ENCODE measurements at regions not wholly inside any gene's neighbourhood (a gene's known extent, or its start where the extent isn't known, plus 50 kb on each side); places are given as distances from the start of the nearest gene placed in this dataset.

- Histone ChIP-seq H3F3A (replicated peaks; ENCODE audit: insufficient read depth) (peaks cover 5% of the 10 kb centered on the region), H3K4me1 (ENCODE audit: control insufficient read depth in 1 of 2, insufficient read depth in 2 of 2, low read depth in 1 of 2, low read length in 1 of 2) (peaks cover 10 to 31% of the 10 kb centered on the region in 2 experiments), H4K20me1 (ENCODE audit: insufficient read depth) (no peaks in the 10 kb centered on the region), H2AFZ (ENCODE audit: low read depth) (no peak overlapping the region), H3K27ac (ENCODE audit: low read depth in 2 of 2, low read length in 1 of 2) (no peak overlapping the region), H3K9ac (no peak overlapping the region), H3K36me3 (replicated peaks in 1 of 2; ENCODE audit: control insufficient read depth in 1 of 2, insufficient read depth in 2 of 2, low read length in 1 of 2) (no peaks in the 10 kb centered on the region), H3K79me2 (ENCODE audit: insufficient read depth) (no peaks in the 10 kb centered on the region), H3K27me3 (ENCODE audit: insufficient read depth) (no peaks in the 10 kb centered on the region), H3K4me2 (no peak overlapping the region), H3K9me3 (no peaks in the 10 kb centered on the region), H3K4me3 (ENCODE audit: low read depth in 2 of 2, low read length in 1 of 2) (no peak overlapping the region), H3K9me2 (no peaks in the 10 kb centered on the region)
- WGBS (ENCODE audit: low lambda C conversion rate) = 85% methylated on average over 4 of the region's 4 CpGs
- ChIA-PET POLR2A (no interaction called here), CTCF (interaction anchor here (1.4 kb wide), 1 partner anchor 704 kb away, joined by 5 read pairs; no protein-coding TSS in a partner anchor)
- DNase-seq = no peak
- no peak for TF ChIP-seq NRF1 (IDR thresholded peaks at IDR 0.05; ENCODE audit: low read depth, low read length)
- TF ChIP-seq RAD21 (IDR thresholded peaks at IDR 0.05; ENCODE audit: low read length) = no peak
- TF ChIP-seq FOSL2 (IDR thresholded peaks at IDR 0.05; ENCODE audit: borderline replicate concordance, low read depth) = no peak
These were observed 161.4 kb downstream of the SPRY1 start for GRCh38 chr4:123557857-123558536.

GRCh38 chr4:123558865-123559264, 162.3 kb downstream of the SPRY1 start:
- Histone ChIP-seq H2AFZ (ENCODE audit: low read depth) (no peak overlapping the region), H3F3A (replicated peaks; ENCODE audit: insufficient read depth) (peaks cover 5% of the 10 kb centered on the region), H3K4me1 (ENCODE audit: control insufficient read depth in 1 of 2, insufficient read depth in 2 of 2, low read depth in 1 of 2, low read length in 1 of 2) (peaks cover 10 to 31% of the 10 kb centered on the region in 2 experiments), H3K27ac (ENCODE audit: low read depth in 2 of 2, low read length in 1 of 2) (no peak overlapping the region), H3K9me2 (no peaks in the 10 kb centered on the region), H3K9ac (no peak overlapping the region), H3K27me3 (ENCODE audit: insufficient read depth) (no peaks in the 10 kb centered on the region), H3K9me3 (no peaks in the 10 kb centered on the region), H3K36me3 (replicated peaks in 1 of 2; ENCODE audit: control insufficient read depth in 1 of 2, insufficient read depth in 2 of 2, low read length in 1 of 2) (no peaks in the 10 kb centered on the region), H3K79me2 (ENCODE audit: insufficient read depth) (no peaks in the 10 kb centered on the region), H3K4me3 (ENCODE audit: low read depth in 2 of 2, low read length in 1 of 2) (no peak overlapping the region), H3K4me2 (no peak overlapping the region), H4K20me1 (ENCODE audit: insufficient read depth) (no peaks in the 10 kb centered on the region)
- TF ChIP-seq EP300 (IDR thresholded peaks at IDR 0.05; ENCODE audit: borderline replicate concordance in 1 of 2, low read depth in 1 of 2, low read length in 1 of 2) (no peak), GABPA (IDR thresholded peaks at IDR 0.05; ENCODE audit: low read depth) (no peak), ELF1 (IDR thresholded peaks at IDR 0.05) (no peak), NRF1 (IDR thresholded peaks at IDR 0.05; ENCODE audit: low read depth, low read length) (no peak), RFX5 (IDR thresholded peaks at IDR 0.05; ENCODE audit: low read length) (no peak), MEF2A (IDR thresholded peaks at IDR 0.05; ENCODE audit: borderline replicate concordance, low read depth) (no peak), MAX (IDR thresholded peaks at IDR 0.05; ENCODE audit: low read depth) (no peak), REST (IDR thresholded peaks at IDR 0.05; ENCODE audit: low read depth, low read length) (no peak), ZBTB33 (IDR thresholded peaks at IDR 0.05; ENCODE audit: borderline replicate concordance, low read depth) (no peak), FOXM1 (IDR thresholded peaks at IDR 0.05; ENCODE audit: low read depth) (no peak)
- POLR2A ChIA-PET = no interaction called here
- WGBS (ENCODE audit: low lambda C conversion rate) = 94% methylated on average over 1 of the region's 1 CpG
- CTCF ChIA-PET = interaction anchor here (0.7 to 1.4 kb wide), 2 partner anchors 698 to 703 kb away, joined by 3 to 5 read pairs; no protein-coding TSS in a partner anchor
- no peak for DNase-seq

Data from SK-N-SH (cell line).